Inflammatory macrophage (primary cell): ENCODE measurements at regions not wholly inside any gene's neighbourhood (a gene's known extent, or its start where the extent isn't known, plus 50 kb on each side); places are given as distances from the start of the nearest gene placed in this dataset.
"Not testable (repeated sequence)": the region's sequence is repeated elsewhere in the genome, so short reads cannot be mapped to it uniquely, and the experiment has no call there.

Experiments used
- DNase-seq, 2 donors: peaks; one replicate each; pipeline ENCODE4 v3.0.0-alpha.2; 2020 to 2022

DNA sequence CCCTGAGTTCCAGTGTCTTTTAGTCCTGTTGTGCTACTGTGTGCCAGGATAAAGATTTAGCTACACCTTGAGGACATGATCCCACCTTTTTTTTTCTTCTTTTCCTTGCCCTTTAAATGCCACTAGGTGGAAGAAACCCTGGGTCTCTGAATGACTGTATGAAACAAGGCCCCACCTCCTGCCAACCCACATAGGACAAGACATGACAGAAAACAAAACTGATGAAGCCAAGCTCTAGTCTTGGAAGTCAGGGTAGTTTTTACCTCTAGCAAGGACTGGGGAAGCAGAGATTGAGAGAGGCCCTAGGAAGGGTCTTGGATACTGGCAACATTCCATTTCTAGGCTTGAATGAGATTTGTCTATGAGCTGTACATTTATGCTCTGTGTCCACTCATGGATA, 410.7 kb downstream of the MIAT start:
- DNase-seq: no peak

DNA sequence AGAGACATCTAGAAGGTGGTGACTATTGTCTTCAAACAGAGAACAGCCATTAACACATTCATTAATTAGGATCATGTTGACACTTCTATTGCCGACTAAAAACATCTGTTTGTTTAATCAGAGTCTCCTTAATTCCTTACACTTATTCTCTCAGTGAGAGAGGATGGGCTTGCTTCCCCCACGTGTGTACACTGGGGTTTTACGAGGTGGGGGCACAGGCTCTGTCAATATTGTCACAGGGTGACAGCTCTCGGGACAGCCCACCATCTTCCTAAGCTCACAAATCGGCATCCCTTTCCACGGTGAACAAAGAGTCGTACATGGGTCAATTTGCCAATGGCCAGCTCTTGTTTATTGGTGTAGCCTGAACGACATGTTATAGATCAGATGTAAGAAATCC, 413.2 kb downstream of the MIAT start:
- DNase-seq: no peak

GRCh38 chr22:27073601-27074425, 416.4 kb downstream of the MIAT start:
- no peak for DNase-seq

- no peak for DNase-seq
Observed at GRCh38 chr22:27075028-27075678, 417.8 kb downstream of the MIAT start.

DNA sequence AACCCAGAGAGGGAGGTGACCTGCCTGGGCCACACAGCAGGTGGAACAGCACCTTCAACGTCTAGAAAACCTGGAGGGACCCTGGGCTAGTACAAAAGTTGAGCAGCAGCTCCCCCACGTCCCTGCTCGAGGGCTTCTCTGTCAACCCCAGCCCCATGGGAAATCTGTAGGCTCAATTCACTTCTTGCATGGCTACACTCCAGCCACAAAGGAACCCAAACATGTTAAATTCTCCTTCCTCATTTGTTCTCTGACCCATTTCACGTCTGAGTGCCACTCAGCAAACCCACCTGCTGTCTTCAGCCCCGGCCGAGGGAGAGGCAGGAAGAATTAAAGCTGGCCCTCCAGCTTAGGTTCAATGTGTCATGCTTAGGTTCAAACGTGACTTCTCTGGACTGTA, 418.5 kb downstream of the MIAT start:
- DNase-seq: no peak

GRCh38 chr22:27078064-27078463, 420.7 kb downstream of the MIAT start:
- not testable (repeated sequence) for DNase-seq

DNA sequence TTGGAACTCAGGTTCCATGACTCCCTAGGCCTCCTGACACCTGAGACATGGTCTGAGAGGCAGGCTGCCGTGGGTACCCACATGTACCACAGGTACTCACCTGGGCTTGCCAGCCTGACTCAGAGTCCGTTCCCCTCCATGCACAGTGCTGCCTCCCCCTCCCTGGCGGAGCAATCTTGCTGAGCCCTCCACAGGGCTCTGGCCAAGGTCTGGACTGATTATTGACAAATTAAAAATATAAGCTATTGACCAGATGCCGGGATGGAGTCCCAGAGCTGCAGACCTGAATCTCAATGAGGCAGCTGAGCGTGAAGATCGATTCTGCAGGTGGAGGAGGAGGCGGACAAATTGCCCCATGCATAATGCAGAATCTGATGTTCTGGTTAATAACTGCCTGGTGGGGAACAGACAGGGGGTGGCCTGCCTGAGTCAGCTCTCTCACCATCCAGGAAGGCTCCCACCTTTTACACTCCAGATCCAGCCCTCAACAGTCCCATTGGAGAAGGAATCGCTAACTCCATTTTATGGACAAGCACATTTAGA, 422.7 kb downstream of the MIAT start:
- DNase-seq: no peak

GRCh38 chr22:27080863-27081262, 423.5 kb downstream of the MIAT start:
- no peak for DNase-seq

DNA sequence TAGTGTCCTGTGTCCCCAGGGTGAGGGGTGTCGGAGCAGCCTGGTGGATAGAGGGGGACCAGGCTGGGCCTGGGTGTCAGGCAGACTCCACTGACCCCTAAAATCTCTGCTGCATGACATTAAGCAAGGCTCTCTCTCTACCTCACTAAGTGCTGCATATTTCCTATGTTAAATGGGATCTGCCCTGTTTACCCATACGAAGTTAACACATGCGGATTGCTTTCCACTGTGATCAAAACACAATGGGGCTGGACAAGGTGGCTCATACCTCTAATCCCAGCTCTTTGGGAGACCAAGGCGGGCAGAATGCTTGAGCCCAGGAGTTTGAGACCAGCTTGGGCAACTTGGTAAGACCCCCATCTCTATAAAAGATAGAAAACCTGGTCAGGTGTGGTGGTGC, 426.2 kb downstream of the MIAT start:
- no peak for DNase-seq

- no peak for DNase-seq
Observed at GRCh38 chr22:27084130-27084529, 426.7 kb downstream of the MIAT start.

DNA sequence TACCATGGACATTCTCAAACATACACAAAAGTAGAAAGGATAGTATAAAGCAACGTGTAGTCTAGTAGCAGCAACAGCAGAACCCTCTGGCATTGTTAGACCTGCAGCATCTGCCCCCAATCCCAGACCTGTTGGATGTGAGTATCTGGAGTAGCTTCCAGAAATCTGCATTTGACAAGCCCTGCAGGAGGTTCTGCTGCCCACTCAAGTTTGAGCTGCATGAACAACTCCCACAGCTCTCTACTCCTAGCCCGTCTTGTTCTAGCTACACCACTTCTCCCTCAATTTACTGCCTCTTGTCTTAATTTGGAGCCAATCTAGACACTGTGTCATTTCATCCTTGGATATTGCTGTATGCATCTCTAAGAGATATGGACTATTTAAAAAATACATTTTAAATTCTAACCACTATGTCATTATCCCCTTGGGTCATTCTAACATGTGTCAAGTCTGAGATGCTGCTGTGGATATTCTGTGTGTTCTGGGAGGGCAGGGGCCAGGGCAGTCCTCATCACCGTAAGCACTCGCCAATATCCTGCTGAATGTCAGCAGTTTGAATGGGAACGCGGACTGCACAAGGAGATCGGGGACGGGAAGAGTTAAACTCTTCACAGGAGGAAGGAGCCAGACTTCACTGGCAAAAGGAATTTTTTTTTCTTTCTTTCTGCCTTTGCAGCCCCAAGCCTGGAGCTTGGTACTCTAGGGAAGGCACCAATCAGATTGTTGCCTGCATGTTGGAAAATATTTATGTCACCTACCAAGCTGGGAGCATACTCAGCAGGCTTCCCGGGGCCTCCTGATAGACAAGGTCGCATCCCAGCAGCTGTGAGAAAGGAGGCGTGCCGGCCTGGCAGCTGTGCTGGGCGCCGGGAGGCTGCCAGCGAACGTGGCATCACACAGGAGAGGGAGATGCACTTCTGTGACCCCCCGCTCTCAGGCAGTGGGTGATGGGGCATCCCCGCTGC, 429.0 kb downstream of the MIAT start:
- no peak for DNase-seq

DNA sequence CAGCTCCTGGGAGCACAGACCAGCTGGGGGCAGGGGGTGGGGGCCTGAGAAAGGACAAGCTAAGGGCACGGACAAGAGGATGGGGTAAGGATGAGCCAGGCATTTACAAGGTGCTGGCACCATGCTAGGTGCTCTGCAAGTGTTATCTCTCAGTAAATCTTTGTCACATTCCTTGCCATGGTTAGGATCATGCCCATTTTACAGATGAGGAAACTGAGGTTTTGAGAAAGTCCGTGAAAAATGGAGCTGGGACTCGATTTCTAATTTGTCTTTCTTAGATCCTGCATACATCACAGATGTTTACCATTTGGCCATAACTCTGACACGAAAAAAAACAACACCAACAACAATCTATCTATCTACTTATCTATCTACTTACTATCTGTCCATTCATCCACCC, 429.7 kb downstream of the MIAT start:
- DNase-seq: no peak

GRCh38 chr22:27088026-27088425, 430.6 kb downstream of the MIAT start:
- no peak for DNase-seq

DNA sequence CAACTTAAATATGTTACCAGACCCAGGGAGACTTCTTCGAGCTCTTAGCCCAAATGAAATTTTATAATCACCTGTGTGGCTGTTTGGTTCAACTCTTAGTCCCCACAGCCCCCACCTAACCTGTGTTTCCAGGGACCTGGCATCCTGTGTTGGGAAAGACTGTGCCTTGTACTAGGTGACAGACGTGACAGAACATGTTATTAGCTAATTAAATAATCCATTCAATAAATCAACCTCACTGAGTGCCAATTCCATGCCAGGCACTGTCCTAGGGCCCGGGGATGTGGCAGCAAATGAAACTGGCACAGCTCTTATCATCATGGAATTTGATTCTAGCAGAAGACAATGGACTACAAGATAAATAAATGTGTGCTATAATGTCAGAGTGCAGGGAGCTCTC, 431.9 kb downstream of the MIAT start:
- no peak for DNase-seq

GRCh38 chr22:27090611-27091011, 433.2 kb downstream of the MIAT start:
- DNase-seq: no peak

- no peak for DNase-seq
Observed at GRCh38 chr22:27093422-27093821, 436.0 kb downstream of the MIAT start.

DNA sequence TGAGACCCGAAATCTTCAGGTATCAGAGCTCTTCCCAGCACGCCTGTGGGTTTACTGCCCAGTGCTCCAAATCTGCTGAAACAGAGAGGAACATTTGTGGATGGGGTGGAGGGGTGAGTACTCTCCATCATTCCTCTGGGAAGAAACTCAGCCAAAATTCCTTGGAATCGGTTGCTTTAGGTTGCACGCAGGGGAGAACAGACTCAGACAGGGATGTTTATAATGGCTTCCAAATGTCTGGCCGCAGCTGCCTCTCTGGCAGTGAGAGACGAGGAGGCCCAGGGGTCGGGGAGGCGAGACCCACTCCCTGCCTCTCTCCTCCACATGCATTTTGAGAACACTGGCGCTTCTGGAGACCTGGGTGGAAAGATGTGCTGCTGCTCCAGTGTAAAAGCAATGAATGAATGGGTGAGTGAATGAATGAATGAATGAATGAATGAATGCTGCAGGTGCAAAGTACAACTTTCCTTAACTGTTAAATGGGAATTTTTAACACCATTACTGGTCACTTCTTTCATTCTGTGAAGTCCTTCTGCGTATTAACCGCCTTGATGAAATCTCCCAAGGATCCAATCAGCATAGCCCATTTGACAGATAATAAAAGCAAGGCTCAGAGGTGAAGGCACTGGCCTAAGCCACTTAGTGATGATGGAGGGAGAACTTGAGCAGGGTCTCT, 437.4 kb downstream of the MIAT start:
- no peak for DNase-seq

DNA sequence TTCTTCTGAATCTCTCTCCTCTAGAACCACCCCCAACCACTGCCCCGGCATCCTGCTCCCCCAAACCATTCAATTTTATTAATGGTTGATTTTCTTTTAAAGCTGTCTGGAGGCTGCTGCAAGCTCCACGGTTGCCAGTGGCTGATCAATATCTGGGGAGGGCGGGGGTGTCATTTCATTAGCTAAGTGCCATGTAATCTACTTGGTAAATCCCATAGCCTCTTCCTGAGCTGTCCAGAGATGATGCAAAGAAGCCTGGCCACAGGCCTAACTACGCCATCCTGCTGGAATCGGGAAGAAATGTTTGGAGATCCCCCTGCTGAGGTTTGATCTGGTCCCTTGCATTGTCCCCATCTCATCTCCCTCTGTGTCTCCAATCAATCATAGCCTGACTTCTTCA, 440.1 kb downstream of the MIAT start:
- DNase-seq: no peak

- DNase-seq: no peak
Observed at GRCh38 chr22:27097933-27098332, 440.5 kb downstream of the MIAT start.

DNA sequence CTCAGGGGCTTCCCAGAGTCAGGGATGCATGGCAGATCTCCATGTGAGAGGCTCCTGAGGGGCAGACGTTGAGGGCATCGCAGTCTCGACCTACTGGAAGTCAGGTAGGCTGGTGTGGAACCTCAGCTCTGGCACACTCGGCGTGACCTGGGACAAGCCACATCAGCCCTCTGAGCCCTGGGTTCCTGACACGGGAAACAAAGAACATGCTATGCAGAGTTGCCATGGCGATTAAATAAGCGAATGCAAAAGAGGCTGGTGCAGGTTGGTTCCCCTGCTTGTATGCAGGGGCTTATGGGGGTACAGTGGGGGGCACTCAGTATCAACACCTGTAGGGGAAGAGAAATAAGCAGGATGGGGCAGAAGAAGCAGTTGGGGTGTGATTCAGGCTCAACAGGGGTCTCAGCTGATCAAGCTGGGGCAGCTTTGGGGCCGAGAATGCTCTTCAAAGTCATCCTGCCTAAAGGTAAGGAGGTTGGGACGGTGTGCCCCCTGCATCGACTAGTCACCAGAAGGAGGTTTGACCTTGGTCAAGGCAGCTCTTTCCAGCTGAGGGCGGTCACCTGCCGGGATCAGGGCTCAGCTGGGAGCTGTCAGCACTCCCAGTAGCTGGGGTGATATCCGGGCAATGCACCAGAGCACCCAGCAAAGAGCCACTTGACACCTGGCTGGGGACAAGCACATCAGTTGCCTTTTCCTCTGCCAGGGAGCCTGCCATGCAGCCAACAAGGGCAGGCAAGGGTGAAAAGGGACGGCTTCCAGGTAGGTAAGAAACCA, 442.7 kb downstream of the MIAT start:
- no peak for DNase-seq

- no peak for DNase-seq
Observed at GRCh38 chr22:27100789-27101188, 443.4 kb downstream of the MIAT start.

DNA sequence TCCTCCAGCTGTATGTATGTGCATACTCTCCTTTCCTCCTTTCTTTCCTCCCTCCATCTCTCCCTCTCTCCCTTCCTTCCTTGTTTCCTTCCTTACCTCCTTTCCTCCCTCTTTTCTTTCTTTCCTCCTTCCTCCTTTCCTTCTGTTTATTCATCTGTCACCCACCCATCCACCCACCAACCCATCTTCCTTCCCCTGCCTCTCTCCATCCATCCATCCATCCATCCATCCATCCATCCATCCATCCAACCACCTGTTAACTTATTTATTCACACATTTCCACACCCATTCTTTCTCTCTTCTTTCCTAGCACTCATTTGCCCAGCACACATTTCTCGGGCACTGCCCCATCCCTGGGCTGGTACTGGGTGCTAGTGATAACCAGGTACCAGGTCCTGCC, 443.9 kb downstream of the MIAT start:
- DNase-seq: no peak
